Activated gamma-delta T cell treated with anti-CD3 and anti-CD28 coated beads, Interleukin-2, amount 50 U/mL, for 16 hours (primary cell): ENCODE measurements at regions not wholly inside any gene's neighbourhood (a gene's known extent, or its start where the extent isn't known, plus 50 kb on each side); places are given as distances from the start of the nearest gene placed in this dataset.
"Not testable (repeated sequence)": the region's sequence is repeated elsewhere in the genome, so short reads cannot be mapped to it uniquely, and the experiment has no call there.

ENCODE experiments used
- DNase-seq: peaks from one replicate; pipeline ENCODE4 v3.0.0-alpha.2; 2020; ENCODE audit warnings: low read depth

- no peak for DNase-seq
Measured at GRCh38 chr2:118464546-118465265, 376.4 kb downstream of the INSIG2 start.

- DNase-seq = no peak
Measured at GRCh38 chr2:118464046-118464445, 375.8 kb downstream of the INSIG2 start.

GRCh38 chr2:118460425-118460824, 372.2 kb downstream of the INSIG2 start:
- no peak for DNase-seq

- DNase-seq = no peak
Measured at GRCh38 chr2:118459426-118459825, 371.2 kb downstream of the INSIG2 start.

GRCh38 chr2:118457951-118458350, 369.7 kb downstream of the INSIG2 start:
- no peak for DNase-seq

GRCh38 chr2:118449401-118449800, 361.1 kb downstream of the INSIG2 start:
- no peak for DNase-seq

GRCh38 chr2:118443596-118443995, 355.3 kb downstream of the INSIG2 start:
- DNase-seq = no peak

GRCh38 chr2:118442996-118443553, 354.8 kb downstream of the INSIG2 start:
- DNase-seq = no peak

GRCh38 chr2:118442046-118442445, 353.8 kb downstream of the INSIG2 start:
- no peak for DNase-seq

- no peak for DNase-seq
Measured at GRCh38 chr2:118440404-118441098, 352.3 kb downstream of the INSIG2 start.

- DNase-seq = no peak
Measured at GRCh38 chr2:118437501-118437900, 349.2 kb downstream of the INSIG2 start.

GRCh38 chr2:118431997-118432396, 343.7 kb downstream of the INSIG2 start:
- DNase-seq = no peak

- DNase-seq = no peak
Measured at GRCh38 chr2:118431586-118431985, 343.3 kb downstream of the INSIG2 start.

- no peak for DNase-seq
Measured at GRCh38 chr2:118431165-118431517, 342.9 kb downstream of the INSIG2 start.

GRCh38 chr2:118430510-118431164, 342.4 kb downstream of the INSIG2 start:
- DNase-seq = no peak

GRCh38 chr2:118425191-118425590, 336.9 kb downstream of the INSIG2 start:
- no peak for DNase-seq

GRCh38 chr2:118423776-118424175, 335.5 kb downstream of the INSIG2 start:
- DNase-seq = no peak

GRCh38 chr2:118421648-118422047, 333.4 kb downstream of the INSIG2 start:
- no peak for DNase-seq

GRCh38 chr2:118417406-118418120, 329.3 kb downstream of the INSIG2 start:
- DNase-seq = no peak

GRCh38 chr2:118415186-118415585, 326.9 kb downstream of the INSIG2 start:
- not testable (repeated sequence) for DNase-seq

- DNase-seq = no peak
Measured at GRCh38 chr2:118403658-118404451, 315.6 kb downstream of the INSIG2 start.
